ENCODE measurements at regions not wholly inside any gene's neighbourhood (a gene's known extent, or its start where the extent isn't known, plus 50 kb on each side); places are given as distances from the start of the nearest gene placed in this dataset.

DNA sequence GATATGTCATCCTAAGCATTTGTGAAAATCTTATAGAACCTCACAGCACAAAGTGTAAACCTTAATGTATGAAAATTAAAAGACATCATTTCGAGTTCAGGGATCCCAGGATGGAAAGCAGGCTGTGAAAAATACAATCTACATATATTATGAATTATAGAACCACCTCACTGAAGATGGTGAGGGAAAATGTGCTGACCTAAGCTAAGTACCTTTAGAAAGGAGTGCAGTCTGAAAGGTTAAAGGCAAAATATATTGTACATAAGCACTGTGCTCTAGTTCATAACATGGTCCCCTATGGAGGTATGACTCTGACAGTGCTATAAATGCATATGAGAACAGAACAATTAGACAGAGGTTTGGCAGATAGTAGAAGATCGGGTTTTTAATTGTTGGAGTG is 368.6 kb downstream of the TMA16 start:
- H3K79me2 ChIP-seq (ENCODE audit: control insufficient read depth in 1 of 2, insufficient read depth in 2 of 2, low read length in 2 of 2): no peaks in the 10 kb centered on the region
- H2BK15ac ChIP-seq (ENCODE audit: low read length): no peak overlapping the region
- no peaks in the 10 kb centered on the region for H3K9me3 ChIP-seq (ENCODE audit: insufficient read depth in 2 of 2, low read depth in 1 of 2, low read length in 1 of 2)
- H2BK120ac ChIP-seq (replicated peaks; ENCODE audit: low read depth, low read length): no peak overlapping the region
- H3K79me1 ChIP-seq (ENCODE audit: low read depth, low read length): no peaks in the 10 kb centered on the region
- POLR2A ChIA-PET (ENCODE audit: partially characterized antibody): no interaction called here
- no peak overlapping the region for H2AK5ac ChIP-seq (ENCODE audit: low read depth, low read length)
- no peak overlapping the region for H3K4me2 ChIP-seq (ENCODE audit: insufficient read depth in 1 of 2, low read depth in 2 of 2, low read length in 2 of 2)
- peaks cover 0 to 1% (median 0%) of the 10 kb centered on the region in 4 experiments; a peak in 1 of 7 replicates for H3K27me3 ChIP-seq (replicated peaks in 1 of 4; ENCODE audit: control insufficient read depth in 3 of 4, extremely low read depth in 1 of 4, insufficient read depth in 3 of 4, low read length in 3 of 4)
- no peak overlapping the region for H3K23ac ChIP-seq (ENCODE audit: insufficient read length)
- peaks cover 0 to under 1% (median 0%) of the 10 kb centered on the region in 4 experiments; a peak in 1 of 7 replicates for H3K4me1 ChIP-seq (replicated peaks in 1 of 4; ENCODE audit: control insufficient read depth in 3 of 4, insufficient read depth in 4 of 4, low read length in 3 of 4)
- no peak for TF ChIP-seq SP1 (IDR thresholded peaks at IDR 0.05; ENCODE audit: low read depth, low read length)
- 0 out of 2 replicates have a peak, but pooled peaks have one; percentile 7 for TF ChIP-seq MAFK (IDR thresholded peaks at IDR 0.05; ENCODE audit: low read depth, low read length)
- no peak overlapping the region for H4K8ac ChIP-seq (ENCODE audit: extremely low read depth, insufficient read depth, low read length)
- H3K4ac ChIP-seq (replicated peaks; ENCODE audit: insufficient read length, low read depth, low read length): no peak overlapping the region
- H2BK12ac ChIP-seq (ENCODE audit: low read depth, low read length): no peak overlapping the region
- H2BK5ac ChIP-seq (ENCODE audit: low read depth, low read length): no peak overlapping the region
- H3K27ac ChIP-seq (ENCODE audit: low read depth, low read length): no peak overlapping the region
- no peak overlapping the region for H4K91ac ChIP-seq (replicated peaks; ENCODE audit: insufficient read length, low read length)
- H4K5ac ChIP-seq (ENCODE audit: insufficient read length, low read depth, low read length): no peak overlapping the region
- no peak overlapping the region for H3K4me3 ChIP-seq (ENCODE audit: extremely low read depth in 1 of 4, insufficient read depth in 2 of 4, low read depth in 3 of 4, low read length in 4 of 4)
- H2AFZ ChIP-seq (ENCODE audit: low read length): no peak overlapping the region
- WGBS, 2 experiments (ENCODE audit: extremely low coverage in 1 of 2, insufficient coverage in 1 of 2, insufficient read length in 1 of 2, insufficient replicate concordance in 2 of 2, low coverage in 1 of 2, low lambda C conversion rate in 2 of 2, missing lambda C conversion rate in 1 of 2): 77% methylated on average over 2 of the region's 2 CpGs; no CpG with 5 or more reads in 1 of the 2 experiments
- H4K20me1 ChIP-seq (replicated peaks in 1 of 2; ENCODE audit: control insufficient read depth in 1 of 2, insufficient read depth in 2 of 2, low read length in 2 of 2): no peaks in the 10 kb centered on the region
- no peaks in the 10 kb centered on the region for H3K23me2 ChIP-seq (ENCODE audit: low read depth, low read length)
- CTCF ChIA-PET (ENCODE audit: partially characterized antibody): interaction anchor here (0.6 kb wide), 1 partner anchor 127 kb away, joined by 3 read pairs; no protein-coding TSS in a partner anchor
- FAIRE-seq: no peak
- no peak overlapping the region for H3K56ac ChIP-seq (replicated peaks; ENCODE audit: insufficient read length, low read depth, low read length)
- H3K36me3 ChIP-seq (ENCODE audit: control insufficient read depth in 2 of 4, insufficient read depth in 4 of 4, low read length in 3 of 4): no peaks in the 10 kb centered on the region
- H3K14ac ChIP-seq (ENCODE audit: insufficient read length): no peak overlapping the region
- no peak overlapping the region for H3K18ac ChIP-seq (ENCODE audit: extremely low read depth, low read length)
- no peak for DNase-seq (ENCODE audit: low read depth in 1 of 2, low spot score in 2 of 2)
- H3K9ac ChIP-seq (replicated peaks in 1 of 4; ENCODE audit: extremely low read depth in 1 of 4, low read depth in 3 of 4, low read length in 3 of 4): no peak overlapping the region
- H2BK20ac ChIP-seq (ENCODE audit: low read length): no peak overlapping the region

Measured in H1 (cell line).